GM18520 (cell line): ENCODE measurements at regions not wholly inside any gene's neighbourhood (a gene's known extent, or its start where the extent isn't known, plus 50 kb on each side); places are given as distances from the start of the nearest gene placed in this dataset.

Experiments
- ATAC-seq: cut with Tn5 transposase; IDR thresholded peaks from one replicate; pipeline ENCODE4 v1.9.1; 2021; ENCODE audit not compliant: unreplicated experiment

DNA sequence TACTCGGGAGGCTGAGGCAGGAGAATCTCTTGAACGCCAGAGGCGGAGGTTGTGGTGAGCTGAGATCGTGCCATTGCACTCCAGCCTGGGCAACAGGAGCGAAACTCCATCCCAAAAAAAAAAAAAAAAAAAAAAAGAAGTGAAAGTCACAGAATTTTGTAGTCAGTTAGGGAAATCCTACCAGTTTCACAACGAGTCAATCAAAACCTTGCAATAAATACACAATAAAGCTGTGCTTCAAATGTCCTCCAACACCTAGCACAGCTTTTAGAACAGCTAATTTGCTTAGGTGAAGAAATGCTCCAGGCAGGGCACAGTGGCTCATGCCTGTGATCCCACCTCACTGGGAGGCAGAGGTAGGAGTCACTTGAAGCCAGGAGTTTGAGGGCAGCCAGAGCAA, 112.8 kb upstream of the ATF7IP start:
- no peak for ATAC-seq

- no peak for ATAC-seq
Observed at GRCh38 chr12:14253496-14253895, 112.0 kb upstream of the ATF7IP start.

DNA sequence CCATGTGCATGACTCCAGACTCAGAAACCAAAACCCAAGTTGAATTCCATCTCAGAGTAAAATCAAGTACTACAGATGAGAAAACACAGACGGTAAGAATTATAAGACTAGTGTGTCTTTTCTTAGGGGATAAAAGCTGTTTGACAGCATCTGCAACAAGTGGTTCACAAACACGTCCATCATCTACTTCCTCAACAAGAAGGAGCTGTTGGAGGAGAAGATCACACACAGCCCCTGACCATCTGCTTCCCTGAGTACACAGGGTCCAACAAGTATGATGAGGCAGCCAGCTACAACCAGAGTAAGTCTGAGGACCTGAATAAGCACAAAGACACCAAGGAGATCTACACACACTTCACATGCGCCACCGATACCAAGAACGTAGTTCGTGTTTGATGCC, 110.7 kb upstream of the ATF7IP start:
- no peak for ATAC-seq

DNA sequence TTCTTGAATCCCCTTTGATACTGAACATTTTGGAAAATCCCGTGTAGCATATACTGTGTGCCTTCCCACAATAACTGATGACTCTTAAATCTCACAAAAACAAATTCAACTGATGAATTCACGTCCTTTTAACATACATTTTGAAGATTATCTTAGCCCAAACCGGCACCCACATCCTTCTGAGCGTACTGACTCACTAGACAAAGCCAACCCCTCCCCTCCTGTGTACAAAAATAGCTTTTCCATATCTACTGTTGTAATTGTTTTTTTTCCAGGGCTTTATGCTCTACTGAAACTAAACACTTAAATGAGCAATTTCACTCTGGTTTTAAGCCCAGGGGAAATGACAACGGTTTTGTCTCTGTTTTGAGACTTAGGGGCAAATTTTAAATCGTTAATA, 109.4 kb upstream of the ATF7IP start:
- no peak for ATAC-seq

- no peak for ATAC-seq
Observed at GRCh38 chr12:14256555-14257169, 108.8 kb upstream of the ATF7IP start.

GRCh38 chr12:14257303-14257733, 108.2 kb upstream of the ATF7IP start:
- ATAC-seq: no peak

GRCh38 chr12:14257734-14258574, 107.5 kb upstream of the ATF7IP start:
- ATAC-seq: peak; percentile 58

GRCh38 chr12:14258575-14258940, 106.9 kb upstream of the ATF7IP start:
- ATAC-seq: no peak

- no peak for ATAC-seq
Observed at GRCh38 chr12:14259481-14260010, 105.9 kb upstream of the ATF7IP start.

- ATAC-seq: no peak
Observed at GRCh38 chr12:14260011-14260993, 105.2 kb upstream of the ATF7IP start.

GRCh38 chr12:14261096-14261495, 104.4 kb upstream of the ATF7IP start:
- no peak for ATAC-seq

DNA sequence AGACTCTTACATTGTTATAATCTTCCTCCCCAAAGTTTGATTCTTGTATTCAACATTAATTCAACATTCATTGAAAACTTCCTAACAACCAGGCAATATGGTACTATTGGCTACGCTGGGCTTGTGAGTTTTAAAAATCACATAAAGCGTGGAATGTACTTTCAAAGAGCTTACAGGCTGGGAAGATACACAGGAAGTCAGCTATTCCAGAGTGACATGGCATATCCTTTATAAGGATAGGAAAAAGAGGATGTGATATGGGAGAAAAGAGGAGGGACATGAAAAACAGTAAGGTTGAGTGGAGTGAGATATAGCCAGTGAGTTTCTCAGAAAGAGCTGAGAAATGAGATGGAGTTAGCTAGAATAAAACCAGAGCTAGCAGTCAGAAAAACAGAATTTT, 103.6 kb upstream of the ATF7IP start:
- no peak for ATAC-seq

GRCh38 chr12:14262771-14263511, 102.5 kb upstream of the ATF7IP start:
- no peak for ATAC-seq

DNA sequence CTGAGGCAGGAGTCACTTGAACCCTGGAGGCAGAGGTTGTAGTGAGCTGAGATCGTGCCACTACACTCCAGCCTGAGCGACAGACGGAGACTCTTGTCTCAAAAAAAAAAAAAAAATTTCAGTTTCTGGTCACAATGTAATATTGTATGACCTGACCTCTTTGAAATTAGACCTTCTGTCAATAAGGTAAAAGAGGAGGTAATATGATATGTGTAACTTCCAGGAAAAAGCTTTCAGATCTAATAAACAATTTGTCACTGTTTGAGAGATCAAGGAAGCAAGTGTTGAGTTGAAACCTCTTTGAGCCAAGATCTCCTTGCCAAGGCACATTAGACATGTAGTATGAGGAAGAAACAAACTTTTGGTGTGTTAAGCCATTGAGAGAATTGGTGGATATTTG, 101.7 kb upstream of the ATF7IP start:
- no peak for ATAC-seq

DNA sequence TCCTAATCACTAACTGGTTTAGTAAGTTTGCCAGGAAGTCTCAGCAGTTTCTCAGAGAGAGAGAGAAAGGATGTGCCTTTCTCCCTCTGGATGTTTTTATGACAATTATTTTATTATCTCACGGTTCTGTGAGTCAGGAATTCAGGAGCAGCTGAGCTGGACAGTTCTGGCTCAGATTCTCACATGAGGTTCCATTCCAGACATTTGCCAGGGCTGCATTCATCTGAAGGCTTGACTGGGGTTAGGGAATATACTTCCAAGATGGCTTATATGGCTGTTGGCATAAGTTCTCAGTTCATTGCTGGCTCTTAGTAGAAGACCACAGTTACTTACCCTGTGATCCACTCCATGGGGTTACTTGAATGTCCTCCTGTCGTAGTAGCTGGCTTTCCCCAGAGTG, 101.2 kb upstream of the ATF7IP start:
- ATAC-seq: no peak

GRCh38 chr12:14264778-14265177, 100.7 kb upstream of the ATF7IP start:
- no peak for ATAC-seq

- ATAC-seq: no peak
Observed at GRCh38 chr12:14268120-14268515, 97.4 kb upstream of the ATF7IP start.

GRCh38 chr12:14270392-14270791, 95.1 kb upstream of the ATF7IP start:
- no peak for ATAC-seq

DNA sequence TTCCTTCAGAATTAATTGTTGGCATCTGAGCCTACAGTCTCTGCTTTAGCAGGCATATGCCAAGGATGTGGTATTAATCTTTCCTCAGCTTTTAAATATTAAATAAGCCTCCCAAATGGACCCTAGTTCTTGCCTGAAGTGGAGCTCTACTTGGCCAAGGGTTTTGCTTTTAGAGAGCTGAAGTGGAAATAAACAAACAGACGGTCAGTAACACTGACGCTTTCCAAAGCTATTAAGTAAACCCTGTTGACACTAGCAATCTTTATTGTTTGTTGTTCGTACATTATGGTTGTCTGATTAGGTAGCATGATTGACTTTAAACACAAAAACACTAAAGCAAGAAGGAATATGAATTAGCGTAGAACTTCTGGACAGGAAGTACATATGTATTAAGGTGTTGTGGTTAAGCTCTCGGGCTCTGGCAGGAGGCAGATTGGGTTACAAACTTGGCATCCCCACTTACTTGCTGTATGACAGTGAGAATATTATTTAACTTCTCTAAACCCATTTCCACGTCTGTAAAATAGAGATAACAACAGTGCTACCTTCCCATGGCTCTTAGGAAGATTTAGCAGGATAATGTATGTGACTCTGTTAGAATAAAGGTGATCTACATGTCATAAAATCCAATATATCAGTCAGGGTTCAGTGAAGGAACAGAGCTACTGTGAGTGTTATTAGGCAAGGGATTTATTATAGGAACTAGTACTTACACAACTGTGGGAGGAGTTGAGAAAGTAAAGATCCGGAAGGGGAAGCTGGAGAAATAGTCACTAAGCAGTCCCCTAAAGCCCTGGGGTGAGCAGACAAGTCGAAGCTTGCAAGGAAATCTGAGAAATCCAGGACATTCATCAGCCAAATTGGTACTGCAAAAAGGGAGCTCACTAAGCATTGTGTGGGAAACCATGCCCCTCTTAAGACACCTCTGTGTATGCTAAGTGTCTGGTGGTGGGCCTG, 92.2 kb upstream of the ATF7IP start:
- no peak for ATAC-seq
